ENCODE measurements at regions not wholly inside any gene's neighbourhood (a gene's known extent, or its start where the extent isn't known, plus 50 kb on each side); places are given as distances from the start of the nearest gene placed in this dataset.

GRCh38 chr20:57801581-57801980 lies 91.8 kb upstream of the PMEPA1 start:
- TF ChIP-seq WRNIP1 (IDR thresholded peaks at IDR 0.05; ENCODE audit: borderline replicate concordance, low read depth, low read length) (no peak), TCF12 (IDR thresholded peaks at IDR 0.05; ENCODE audit: low read depth, low read length) (no peak), SP1 (IDR thresholded peaks at IDR 0.05; ENCODE audit: low read depth, low read length) (no peak), YY1 (IDR thresholded peaks at IDR 0.05; ENCODE audit: low read depth, low read length) (no peak)
- TF ChIP-seq, protein P1, sequence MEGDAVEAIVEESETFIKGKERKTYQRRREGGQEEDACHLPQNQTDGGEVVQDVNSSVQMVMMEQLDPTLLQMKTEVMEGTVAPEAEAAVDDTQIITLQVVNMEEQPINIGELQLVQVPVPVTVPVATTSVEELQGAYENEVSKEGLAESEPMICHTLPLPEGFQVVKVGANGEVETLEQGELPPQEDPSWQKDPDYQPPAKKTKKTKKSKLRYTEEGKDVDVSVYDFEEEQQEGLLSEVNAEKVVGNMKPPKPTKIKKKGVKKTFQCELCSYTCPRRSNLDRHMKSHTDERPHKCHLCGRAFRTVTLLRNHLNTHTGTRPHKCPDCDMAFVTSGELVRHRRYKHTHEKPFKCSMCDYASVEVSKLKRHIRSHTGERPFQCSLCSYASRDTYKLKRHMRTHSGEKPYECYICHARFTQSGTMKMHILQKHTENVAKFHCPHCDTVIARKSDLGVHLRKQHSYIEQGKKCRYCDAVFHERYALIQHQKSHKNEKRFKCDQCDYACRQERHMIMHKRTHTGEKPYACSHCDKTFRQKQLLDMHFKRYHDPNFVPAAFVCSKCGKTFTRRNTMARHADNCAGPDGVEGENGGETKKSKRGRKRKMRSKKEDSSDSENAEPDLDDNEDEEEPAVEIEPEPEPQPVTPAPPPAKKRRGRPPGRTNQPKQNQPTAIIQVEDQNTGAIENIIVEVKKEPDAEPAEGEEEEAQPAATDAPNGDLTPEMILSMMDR (IDR thresholded peaks at IDR 0.05 in 2 of 3, conservative IDR thresholded peaks at IDR 0.05 in 1 of 3; ENCODE audit: control insufficient read depth in 2 of 3, extremely low read depth in 1 of 3, insufficient read depth in 1 of 3, low read depth in 3 of 3, low read length in 3 of 3), result no peak
- no peak overlapping the region for H3K9ac ChIP-seq (ENCODE audit: control insufficient read depth, insufficient read depth, low read length)
- no peak overlapping the region for H3K27ac ChIP-seq (ENCODE audit: control insufficient read depth, insufficient read depth)
- POLR2A ChIA-PET, result no interaction called here
- no peak for FAIRE-seq
- intact Hi-C loops (cut with micrococcal nuclease; ENCODE audit: unreplicated experiment), result no loop called here
- no TSS peak for BruUV-seq (replicated peaks)
- CTCF ChIA-PET, result no interaction called here
- no peaks in the 10 kb centered on the region for H3K4me1 ChIP-seq (ENCODE audit: control insufficient read depth, insufficient read depth, low read length)
- SMC1A ChIA-PET (ENCODE audit: uncharacterized antibody, unreplicated experiment), result no interaction called here
- no peaks in the 10 kb centered on the region for H3K36me3 ChIP-seq (ENCODE audit: control insufficient read depth in 2 of 2, insufficient read depth in 2 of 2, low read length in 1 of 2)
- no peak for DNase-seq (ENCODE audit: low read depth, low spot score)
- WGBS (ENCODE audit: insufficient coverage, insufficient replicate concordance, low lambda C conversion rate, missing lambda C conversion rate), result 43% methylated on average over 5 of the region's 5 CpGs
- H3K9me3 ChIP-seq (replicated peaks; ENCODE audit: control insufficient read depth, insufficient read depth, low read length), result no peaks in the 10 kb centered on the region
- H2AFZ ChIP-seq (ENCODE audit: control insufficient read depth, low read depth, low read length), result no peak overlapping the region
- no peaks in the 10 kb centered on the region for H3K79me2 ChIP-seq (ENCODE audit: control insufficient read depth, insufficient read depth, low read length)
- no peak overlapping the region for H3K4me3 ChIP-seq
- RAD21 ChIA-PET (ENCODE audit: unreplicated experiment), result no interaction called here
- H3K4me2 ChIP-seq (ENCODE audit: control insufficient read depth, insufficient read depth), result no peak overlapping the region
- H4K20me1 ChIP-seq (ENCODE audit: control insufficient read depth, insufficient read depth), result no peaks in the 10 kb centered on the region
- no peak for ATAC-seq
- in situ Hi-C loops (cut with MboI), result no loop called here
- peaks cover 0 to 2% of the 10 kb centered on the region in 2 experiments; a peak in 2 of 4 replicates for H3K27me3 ChIP-seq (replicated peaks in 1 of 2; ENCODE audit: control insufficient read depth in 2 of 2, insufficient read depth in 2 of 2, low read length in 1 of 2)

- intact Hi-C loops (cut with micrococcal nuclease; ENCODE audit: unreplicated experiment) (no loop called here), in situ Hi-C loops (cut with MboI) (no loop called here)
- Histone ChIP-seq H3K79me2 (ENCODE audit: control insufficient read depth, insufficient read depth, low read length) (no peaks in the 10 kb centered on the region), H2AFZ (ENCODE audit: control insufficient read depth, low read depth, low read length) (no peak overlapping the region), H3K4me3 (no peak overlapping the region), H4K20me1 (ENCODE audit: control insufficient read depth, insufficient read depth) (no peaks in the 10 kb centered on the region), H3K36me3 (ENCODE audit: control insufficient read depth in 2 of 2, insufficient read depth in 2 of 2, low read length in 1 of 2) (no peaks in the 10 kb centered on the region), H3K4me2 (ENCODE audit: control insufficient read depth, insufficient read depth) (no peak overlapping the region), H3K9ac (ENCODE audit: control insufficient read depth, insufficient read depth, low read length) (no peak overlapping the region), H3K9me3 (replicated peaks; ENCODE audit: control insufficient read depth, insufficient read depth, low read length) (no peaks in the 10 kb centered on the region), H3K4me1 (ENCODE audit: control insufficient read depth, insufficient read depth, low read length) (no peaks in the 10 kb centered on the region), H3K27ac (ENCODE audit: control insufficient read depth, insufficient read depth) (no peak overlapping the region), H3K27me3 (replicated peaks in 1 of 2; ENCODE audit: control insufficient read depth in 2 of 2, insufficient read depth in 2 of 2, low read length in 1 of 2) (peaks cover 0 to 2% of the 10 kb centered on the region in 2 experiments; a peak in 2 of 4 replicates)
- SMC1A ChIA-PET (ENCODE audit: uncharacterized antibody, unreplicated experiment), result no interaction called here
- POLR2A ChIA-PET, result no interaction called here
- RAD21 ChIA-PET (ENCODE audit: unreplicated experiment), result no interaction called here
- CTCF ChIA-PET, result no interaction called here
- BruUV-seq (replicated peaks), result no TSS peak
- TF ChIP-seq STAT3 (IDR thresholded peaks at IDR 0.05; ENCODE audit: low read depth, low read length) (no peak), SMC3 (IDR thresholded peaks at IDR 0.05; ENCODE audit: borderline replicate concordance, low read length) (no peak), GATAD2B (conservative IDR thresholded peaks at IDR 0.05; ENCODE audit: low read depth) (no peak), STAT1 (conservative IDR thresholded peaks at IDR 0.05) (no peak), FOS (IDR thresholded peaks at IDR 0.05; ENCODE audit: borderline replicate concordance, extremely low read depth, insufficient read length) (no peak), SRF (IDR thresholded peaks at IDR 0.05; ENCODE audit: low read depth in 2 of 2, low read length in 2 of 2) (no peak)
- TF ChIP-seq, protein P2, sequence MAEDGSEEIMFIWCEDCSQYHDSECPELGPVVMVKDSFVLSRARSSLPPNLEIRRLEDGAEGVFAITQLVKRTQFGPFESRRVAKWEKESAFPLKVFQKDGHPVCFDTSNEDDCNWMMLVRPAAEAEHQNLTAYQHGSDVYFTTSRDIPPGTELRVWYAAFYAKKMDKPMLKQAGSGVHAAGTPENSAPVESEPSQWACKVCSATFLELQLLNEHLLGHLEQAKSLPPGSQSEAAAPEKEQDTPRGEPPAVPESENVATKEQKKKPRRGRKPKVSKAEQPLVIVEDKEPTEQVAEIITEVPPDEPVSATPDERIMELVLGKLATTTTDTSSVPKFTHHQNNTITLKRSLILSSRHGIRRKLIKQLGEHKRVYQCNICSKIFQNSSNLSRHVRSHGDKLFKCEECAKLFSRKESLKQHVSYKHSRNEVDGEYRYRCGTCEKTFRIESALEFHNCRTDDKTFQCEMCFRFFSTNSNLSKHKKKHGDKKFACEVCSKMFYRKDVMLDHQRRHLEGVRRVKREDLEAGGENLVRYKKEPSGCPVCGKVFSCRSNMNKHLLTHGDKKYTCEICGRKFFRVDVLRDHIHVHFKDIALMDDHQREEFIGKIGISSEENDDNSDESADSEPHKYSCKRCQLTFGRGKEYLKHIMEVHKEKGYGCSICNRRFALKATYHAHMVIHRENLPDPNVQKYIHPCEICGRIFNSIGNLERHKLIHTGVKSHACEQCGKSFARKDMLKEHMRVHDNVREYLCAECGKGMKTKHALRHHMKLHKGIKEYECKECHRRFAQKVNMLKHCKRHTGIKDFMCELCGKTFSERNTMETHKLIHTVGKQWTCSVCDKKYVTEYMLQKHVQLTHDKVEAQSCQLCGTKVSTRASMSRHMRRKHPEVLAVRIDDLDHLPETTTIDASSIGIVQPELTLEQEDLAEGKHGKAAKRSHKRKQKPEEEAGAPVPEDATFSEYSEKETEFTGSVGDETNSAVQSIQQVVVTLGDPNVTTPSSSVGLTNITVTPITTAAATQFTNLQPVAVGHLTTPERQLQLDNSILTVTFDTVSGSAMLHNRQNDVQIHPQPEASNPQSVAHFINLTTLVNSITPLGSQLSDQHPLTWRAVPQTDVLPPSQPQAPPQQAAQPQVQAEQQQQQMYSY (CRISPR knock-in tag; IDR thresholded peaks at IDR 0.05), result no peak
- FAIRE-seq (no peak), DNase-seq (ENCODE audit: low read depth, low spot score) (no peak), ATAC-seq (no peak)
- WGBS (ENCODE audit: insufficient coverage, insufficient replicate concordance, low lambda C conversion rate, missing lambda C conversion rate), result 41% methylated on average over 17 of the region's 17 CpGs
Measured at GRCh38 chr20:57800791-57801430, 91.1 kb upstream of the PMEPA1 start.

Data from GM12878 (cell line).